Erythroblast (primary cell): ENCODE measurements at regions not wholly inside any gene's neighbourhood (a gene's known extent, or its start where the extent isn't known, plus 50 kb on each side); places are given as distances from the start of the nearest gene placed in this dataset.
"Not testable (repeated sequence)": the region's sequence is repeated elsewhere in the genome, so short reads cannot be mapped to it uniquely, and the experiment has no call there.

Experiments
- DNase-seq, 2 experiments: peaks; one replicate each; lab custom pipeline; 2025; lab: John Stamatoyannopoulos, UW
- GATA1 ChIP-seq: IDR thresholded peaks from 2 replicates; pipeline ENCODE4 v1.6.1; 2011; ENCODE audit warnings: low read depth, mild to moderate bottlenecking, control low read depth, low read length, moderate library complexity
- POLR2A ChIP-seq: IDR thresholded peaks from 2 replicates; pipeline ENCODE4 v1.6.1; 2011; ENCODE audit warnings: mild to moderate bottlenecking, low read length

GRCh38 chr7:114152314-114152938, 233.6 kb upstream of the PPP1R3A start:
- no peak for DNase-seq

DNA sequence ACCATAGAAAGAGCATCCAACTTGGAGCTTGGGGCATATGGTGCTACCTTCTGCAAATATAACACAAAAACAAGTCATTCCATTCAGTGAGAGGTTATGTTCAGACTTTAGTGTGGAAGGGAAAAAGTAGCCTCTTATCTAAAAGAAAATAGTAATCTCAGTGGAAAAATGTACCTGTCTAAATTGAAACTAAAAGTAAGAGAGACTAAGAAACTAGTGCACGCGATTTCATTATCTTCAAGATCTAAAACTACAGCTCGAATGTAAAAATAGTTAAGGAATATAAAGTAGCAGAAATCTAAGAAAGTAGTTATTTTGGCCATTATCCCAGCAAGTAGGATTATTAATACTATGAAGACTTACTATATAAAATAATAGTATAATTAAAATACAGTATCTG, 233.0 kb upstream of the PPP1R3A start:
- DNase-seq: no peak
- no peak for TF ChIP-seq GATA1

More at GRCh38 chr7:114152314-114152938, 233.6 kb upstream of the PPP1R3A start:
- TF ChIP-seq POLR2A: no peak

- no peak for DNase-seq
These were observed 231.9 kb upstream of the PPP1R3A start for GRCh38 chr7:114150689-114151088.

GRCh38 chr7:114148779-114149178, 230.0 kb upstream of the PPP1R3A start:
- TF ChIP-seq POLR2A (no peak), GATA1 (no peak)
- no peak for DNase-seq

More at GRCh38 chr7:114150689-114151088, 231.9 kb upstream of the PPP1R3A start:
- TF ChIP-seq POLR2A: no peak
- TF ChIP-seq GATA1: no peak

DNA sequence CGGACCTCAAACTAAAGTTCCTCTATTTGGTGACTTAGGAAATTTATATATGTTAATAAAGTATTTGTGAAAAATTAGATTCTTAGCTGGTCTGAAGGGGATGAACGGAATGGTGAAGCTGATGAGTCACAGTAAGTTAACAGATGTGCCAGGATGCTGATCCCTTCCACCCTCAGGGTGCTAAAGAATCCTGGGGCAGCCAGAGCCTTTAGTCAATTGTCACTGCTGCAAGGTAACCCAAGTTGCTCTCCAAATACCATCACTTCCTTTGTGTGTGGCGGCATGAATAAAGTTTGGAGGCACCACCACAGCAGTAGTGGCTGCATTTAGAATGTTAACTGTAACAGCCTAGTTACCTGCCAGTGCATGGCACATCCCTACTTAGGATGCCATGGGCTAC, 222.6 kb upstream of the PPP1R3A start:
- no peak for TF ChIP-seq GATA1
- no peak for TF ChIP-seq POLR2A
- no peak for DNase-seq

DNA sequence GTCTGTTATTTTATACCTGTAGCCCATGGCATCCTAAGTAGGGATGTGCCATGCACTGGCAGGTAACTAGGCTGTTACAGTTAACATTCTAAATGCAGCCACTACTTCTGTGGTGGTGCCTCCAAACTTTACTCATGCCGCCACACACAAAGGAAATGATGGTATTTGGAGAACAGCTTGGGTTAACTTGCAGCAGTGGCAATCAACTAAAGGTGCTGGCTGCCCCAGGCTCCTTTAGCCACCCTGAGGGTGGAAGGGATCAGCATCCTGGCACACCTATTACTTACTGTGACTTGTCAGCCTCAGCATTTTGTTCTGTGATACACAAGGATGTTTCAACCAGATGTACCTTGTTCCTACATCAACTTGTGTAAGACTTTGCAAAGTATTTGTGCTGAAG, 221.8 kb upstream of the PPP1R3A start:
- no peak for DNase-seq
- TF ChIP-seq POLR2A: no peak
- no peak for TF ChIP-seq GATA1

DNA sequence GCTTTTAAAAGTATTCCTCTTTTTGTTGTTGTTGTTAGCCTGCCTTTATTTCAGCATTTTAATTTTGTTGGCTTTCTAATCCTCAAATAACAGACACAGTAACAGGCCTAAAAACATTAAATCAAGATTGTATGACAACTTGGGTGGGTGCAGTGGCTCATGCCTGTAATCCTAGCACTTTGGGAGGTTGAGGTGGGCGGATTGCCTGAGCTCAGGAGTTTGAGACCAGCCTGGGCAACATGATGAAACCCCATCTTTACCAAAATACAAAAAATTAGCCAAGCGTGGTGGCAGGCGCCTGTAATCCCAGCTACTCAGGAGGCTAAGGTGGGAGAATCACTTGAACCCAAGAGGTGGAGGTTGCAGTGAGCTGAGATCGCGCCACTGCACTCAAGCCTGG, 220.9 kb upstream of the PPP1R3A start:
- DNase-seq: not testable (repeated sequence)

DNA sequence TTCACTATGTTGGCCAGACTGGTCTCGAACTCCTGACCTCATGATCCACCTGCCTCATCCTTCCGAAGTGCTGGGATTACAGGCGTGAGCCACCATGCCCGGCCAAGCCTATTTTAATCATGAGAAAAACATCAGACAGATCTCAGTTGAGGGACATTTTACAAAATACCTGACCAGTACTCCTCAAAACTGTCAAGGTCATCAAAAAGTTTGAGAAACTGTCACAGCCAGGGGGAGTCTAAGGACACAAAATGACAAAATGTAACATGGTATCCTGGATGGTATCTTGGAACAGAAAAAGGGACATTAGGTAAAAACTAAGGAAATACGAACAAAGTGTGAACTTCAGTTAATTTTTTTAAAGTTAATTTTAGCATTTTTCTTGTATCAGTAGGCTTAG, 219.8 kb upstream of the PPP1R3A start:
- no peak for DNase-seq
- TF ChIP-seq POLR2A (no peak), GATA1 (no peak)

- TF ChIP-seq POLR2A (no peak), GATA1 (no peak)
- no peak for DNase-seq
These were observed 214.9 kb upstream of the PPP1R3A start for GRCh38 chr7:114133717-114134116.

- no peak for DNase-seq
- TF ChIP-seq POLR2A (no peak), GATA1 (no peak)
These were observed 212.1 kb upstream of the PPP1R3A start for GRCh38 chr7:114130866-114131265.

GRCh38 chr7:114128880-114129279, 210.1 kb upstream of the PPP1R3A start:
- TF ChIP-seq GATA1 (no peak), POLR2A (no peak)

GRCh38 chr7:114126095-114126494, 207.3 kb upstream of the PPP1R3A start:
- TF ChIP-seq GATA1 (no peak), POLR2A (no peak)
- DNase-seq: no peak

More at GRCh38 chr7:114128880-114129279, 210.1 kb upstream of the PPP1R3A start:
- no peak for DNase-seq

DNA sequence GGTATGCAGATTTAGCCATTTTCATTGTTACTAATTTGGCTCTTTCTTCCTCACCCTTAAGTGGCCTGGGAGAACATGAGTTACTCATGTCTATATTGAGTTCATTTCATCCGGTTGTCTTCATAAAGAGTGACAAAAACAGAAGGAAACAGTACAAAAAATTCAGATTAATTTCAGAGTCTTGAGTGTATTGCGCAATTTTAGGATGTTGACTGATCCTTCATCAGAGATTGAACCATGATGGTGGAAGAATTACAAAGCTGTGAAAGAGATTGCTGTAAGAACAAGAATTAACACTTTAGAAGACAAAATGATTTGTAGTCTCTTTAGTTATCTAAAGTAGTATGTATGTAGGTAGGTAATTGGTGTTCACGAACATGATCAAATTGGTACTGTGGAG, 194.0 kb upstream of the PPP1R3A start:
- TF ChIP-seq GATA1 (no peak), POLR2A (no peak)
- DNase-seq: no peak

- DNase-seq: no peak
- TF ChIP-seq POLR2A (no peak), GATA1 (no peak)
These were observed 191.9 kb upstream of the PPP1R3A start for GRCh38 chr7:114110666-114111065.

- no peak for DNase-seq
- no peak for TF ChIP-seq POLR2A
- TF ChIP-seq GATA1: no peak
These were observed 190.9 kb upstream of the PPP1R3A start for GRCh38 chr7:114109721-114110120.

DNA sequence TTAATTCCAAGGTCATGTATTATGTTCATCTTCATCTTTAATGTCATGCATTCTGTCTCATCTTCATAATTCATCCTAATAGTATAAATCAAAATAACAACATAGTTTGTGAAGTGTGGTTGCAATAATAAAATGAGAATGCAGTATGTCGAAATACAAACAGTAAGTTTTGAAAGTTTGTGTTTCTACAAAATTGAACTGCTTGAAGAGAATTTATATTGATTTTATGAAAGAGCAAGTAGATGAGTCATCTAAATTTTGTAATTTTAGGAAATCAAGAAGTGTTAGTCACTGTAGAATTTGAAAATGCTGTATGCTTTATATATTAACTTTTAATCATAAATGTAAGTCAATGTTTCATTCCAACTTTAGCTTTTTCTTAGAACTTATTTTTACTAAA, 190.5 kb upstream of the PPP1R3A start:
- TF ChIP-seq GATA1: no peak
- no peak for TF ChIP-seq POLR2A
- no peak for DNase-seq
